Trophoblast cell (in vitro differentiated cells and primary cell): ENCODE measurements at regions not wholly inside any gene's neighbourhood (a gene's known extent, or its start where the extent isn't known, plus 50 kb on each side); places are given as distances from the start of the nearest gene placed in this dataset.

Experiments
- DNase-seq, 2 donors: peaks; one replicate each; pipeline ENCODE4 v3.0.0-alpha.2; 2016
- H2AFZ ChIP-seq: 2 replicates; pipeline ENCODE4 v1.6.1; 2013; ENCODE audit warnings: low read length, moderate library complexity, mild to moderate bottlenecking; ENCODE audit not compliant: insufficient read depth, poor library complexity
- H2AK5ac ChIP-seq: 2 replicates; pipeline ENCODE4 v1.6.1; 2013; ENCODE audit warnings: mild to moderate bottlenecking, low read length
- H2BK120ac ChIP-seq: 2 replicates; pipeline ENCODE4 v1.6.1; 2013; ENCODE audit warnings: low read length, mild to moderate bottlenecking, moderate library complexity; ENCODE audit not compliant: insufficient read depth, poor library complexity
- H2BK12ac ChIP-seq: 2 replicates; pipeline ENCODE4 v1.6.1; 2013; ENCODE audit warnings: mild to moderate bottlenecking, low read length, moderate library complexity
- H2BK5ac ChIP-seq: 2 replicates; pipeline ENCODE4 v1.6.1; 2013; ENCODE audit warnings: low read length, low read depth, moderate library complexity, mild to moderate bottlenecking; ENCODE audit not compliant: poor library complexity
- H3K14ac ChIP-seq: 2 replicates; pipeline ENCODE4 v1.6.1; 2013; ENCODE audit warnings: mild to moderate bottlenecking, low read length
- H3K18ac ChIP-seq: 2 replicates; pipeline ENCODE4 v1.6.1; 2013; ENCODE audit warnings: mild to moderate bottlenecking, low read length
- H3K23ac ChIP-seq: 2 replicates; pipeline ENCODE4 v1.6.1; 2013; ENCODE audit warnings: low read length
- H3K27ac ChIP-seq: 2 replicates; pipeline ENCODE4 v1.5.1; 2013; ENCODE audit warnings: low read depth, mild to moderate bottlenecking, inconsistent platforms, low read length, moderate library complexity
- H3K27me3 ChIP-seq: 2 replicates; pipeline ENCODE4 v1.6.1; 2013; ENCODE audit warnings: inconsistent platforms, mild to moderate bottlenecking, low read length, moderate library complexity; ENCODE audit not compliant: insufficient read depth
- H3K36me3 ChIP-seq, 2 experiments: 1 replicate in 1 of 2; 2 replicates in 1 of 2; pipeline ENCODE4 v1.6.1; 2013; ENCODE audit warnings: low read length in 2 of 2, mild to moderate bottlenecking in 2 of 2, moderate library complexity in 1 of 2; ENCODE audit not compliant: insufficient read depth in 2 of 2, control insufficient read depth in 1 of 2
- H3K4ac ChIP-seq: 2 replicates; pipeline ENCODE4 v1.6.1; 2013; ENCODE audit warnings: low read depth, mild to moderate bottlenecking, low read length, moderate library complexity
- H3K4me1 ChIP-seq, 2 experiments: 1 replicate in 1 of 2; 2 replicates in 1 of 2; pipeline ENCODE4 v1.6.1; 2013; ENCODE audit warnings: low read length in 2 of 2, mild to moderate bottlenecking in 2 of 2, moderate library complexity in 1 of 2; ENCODE audit not compliant: insufficient read depth in 2 of 2, control insufficient read depth in 1 of 2
- H3K4me2 ChIP-seq: 2 replicates; pipeline ENCODE4 v1.6.1; 2013; ENCODE audit warnings: inconsistent platforms, mild to moderate bottlenecking, low read length, moderate library complexity
- H3K4me3 ChIP-seq: 2 replicates; pipeline ENCODE4 v1.5.1; 2013; ENCODE audit warnings: mild to moderate bottlenecking, low read depth, low read length, inconsistent platforms
- H3K79me1 ChIP-seq: one replicate; pipeline ENCODE4 v1.6.1; 2013; ENCODE audit warnings: low read length
- H3K79me2 ChIP-seq: 2 replicates; pipeline ENCODE4 v1.6.1; 2013; ENCODE audit warnings: low read length, mild to moderate bottlenecking; ENCODE audit not compliant: control insufficient read depth, insufficient read depth, poor library complexity
- H3K9ac ChIP-seq: 2 replicates; pipeline ENCODE4 v1.6.1; 2013; ENCODE audit warnings: mild to moderate bottlenecking, low read length
- H3K9me3 ChIP-seq: 2 replicates; pipeline ENCODE4 v1.6.1; 2013; ENCODE audit warnings: low read depth, mild to moderate bottlenecking, control low read depth, inconsistent platforms, low read length; ENCODE audit not compliant: insufficient read depth
- H4K12ac ChIP-seq: 2 replicates; pipeline ENCODE4 v1.6.1; 2013; ENCODE audit warnings: low read depth, mild to moderate bottlenecking, low read length, moderate library complexity
- H4K8ac ChIP-seq: 2 replicates; pipeline ENCODE4 v1.6.1; 2013; ENCODE audit warnings: low read depth, mild to moderate bottlenecking, low read length, moderate library complexity
- H4K91ac ChIP-seq: one replicate; pipeline ENCODE4 v1.6.1; 2013; ENCODE audit warnings: low read depth, mild to moderate bottlenecking, low read length, moderate library complexity
- WGBS: extraction: QIAGEN DNeasy Blood & Tissue Kit; methylation state at CpG from one replicate; pipeline ENCODE4 v1.1.7; 2013; ENCODE audit warnings: missing lambda C conversion rate; ENCODE audit not compliant: insufficient read length, insufficient coverage; ENCODE audit errors: extremely low coverage; 5-methylcytosine and 5-hydroxymethylcytosine counted together

- H3K4me3 ChIP-seq: no peak overlapping the region
Observed at GRCh38 chr15:66875588-66876420, 173.8 kb downstream of the SMAD6 start.

DNA sequence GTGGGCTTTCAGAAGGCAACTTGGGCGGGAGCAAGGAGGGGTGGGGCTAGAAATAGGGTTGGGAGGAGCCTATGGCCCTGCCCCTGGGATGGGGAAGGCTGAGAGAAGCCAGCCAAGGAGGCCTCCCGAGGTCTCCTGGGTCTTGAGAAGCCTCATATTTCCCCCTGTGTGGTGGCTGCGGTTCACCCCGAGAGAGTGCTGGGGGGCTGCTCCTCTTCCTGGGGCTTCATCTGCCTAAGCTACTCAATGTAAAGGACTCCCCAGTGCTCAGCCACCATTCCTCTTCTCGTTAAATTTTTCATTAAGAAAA, 174.3 kb downstream of the SMAD6 start:
- H2AFZ ChIP-seq: no peak overlapping the region
- no peak overlapping the region for H4K8ac ChIP-seq
- peaks cover 0 to 5% of the 10 kb centered on the region in 2 experiments for H3K4me1 ChIP-seq
- no peak overlapping the region for H3K27ac ChIP-seq
- no peak overlapping the region for H2BK120ac ChIP-seq
- H4K12ac ChIP-seq: no peak overlapping the region
- H2BK5ac ChIP-seq: no peak overlapping the region
- H3K18ac ChIP-seq: no peak overlapping the region
- no peak overlapping the region for H3K23ac ChIP-seq
- H2BK12ac ChIP-seq: no peak overlapping the region
- no peak overlapping the region for H3K14ac ChIP-seq
- no peaks in the 10 kb centered on the region for H3K79me1 ChIP-seq
- H3K9me3 ChIP-seq: peaks cover 3% of the 10 kb centered on the region
- no peak overlapping the region for H2AK5ac ChIP-seq
- H3K4me2 ChIP-seq: no peak overlapping the region
- H3K27me3 ChIP-seq: no peaks in the 10 kb centered on the region
- WGBS: no CpG with 5 or more reads among the region's 5 CpGs
- DNase-seq: no peak
- H3K36me3 ChIP-seq: no peaks in the 10 kb centered on the region
- H3K79me2 ChIP-seq: no peaks in the 10 kb centered on the region
- no peak overlapping the region for H3K4ac ChIP-seq
- H4K91ac ChIP-seq: no peak overlapping the region
- H3K4me3 ChIP-seq: no peak overlapping the region
- no peak overlapping the region for H3K9ac ChIP-seq

More at GRCh38 chr15:66875588-66876420, 173.8 kb downstream of the SMAD6 start:
- Histone ChIP-seq H3K23ac (no peak overlapping the region), H3K79me2 (no peaks in the 10 kb centered on the region), H4K91ac (no peak overlapping the region), H3K4me1 (peaks cover 0 to 3% of the 10 kb centered on the region in 2 experiments), H2AFZ (no peak overlapping the region), H4K12ac (no peak overlapping the region), H3K18ac (no peak overlapping the region), H3K27ac (no peak overlapping the region), H3K9ac (no peak overlapping the region), H3K27me3 (no peaks in the 10 kb centered on the region), H3K4me2 (no peak overlapping the region), H3K4ac (no peak overlapping the region), H3K9me3 (peaks cover 3% of the 10 kb centered on the region), H4K8ac (no peak overlapping the region), H2BK5ac (no peak overlapping the region), H3K36me3 (no peaks in the 10 kb centered on the region), H2BK120ac (no peak overlapping the region), H3K14ac (no peak overlapping the region), H2BK12ac (no peak overlapping the region), H2AK5ac (no peak overlapping the region), H3K79me1 (no peaks in the 10 kb centered on the region)
- no CpG with 5 or more reads among the region's 17 CpGs for WGBS
- DNase-seq: no peak

DNA sequence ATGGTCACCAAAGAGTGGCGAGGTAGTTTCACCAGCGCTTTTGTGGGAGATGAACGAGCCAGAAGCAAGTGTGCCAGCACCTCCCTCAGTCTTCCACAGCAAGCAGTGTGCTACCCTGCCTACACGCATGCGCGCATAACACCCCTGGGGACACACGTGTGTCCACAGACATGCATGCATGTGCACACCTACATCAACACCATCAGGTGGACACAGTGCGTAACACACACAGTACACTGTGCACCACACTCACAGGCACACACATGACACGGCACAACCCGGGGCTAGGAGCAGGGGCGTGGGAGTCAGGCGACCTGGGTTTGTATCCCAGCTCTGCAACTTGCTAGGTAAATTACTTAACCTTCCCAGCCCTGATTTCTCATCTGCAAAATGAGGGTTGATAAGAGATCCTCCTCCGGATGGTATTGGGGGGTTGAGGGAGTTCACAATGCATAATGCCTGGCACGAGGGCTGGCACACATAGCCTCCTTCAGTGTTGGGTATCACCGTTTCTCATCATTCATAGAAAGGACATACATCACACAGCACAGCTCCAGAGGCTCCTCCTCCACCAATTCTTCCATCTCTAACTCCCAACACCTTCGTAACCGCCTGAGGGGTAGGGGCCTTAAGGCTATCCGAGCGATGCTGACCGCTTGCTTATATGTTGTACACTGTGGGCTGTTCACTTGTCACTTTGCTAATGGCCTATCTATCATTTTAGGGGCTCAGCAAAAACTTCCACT, 174.9 kb downstream of the SMAD6 start:
- Histone ChIP-seq H3K23ac (no peak overlapping the region), H3K79me1 (peaks cover 1% of the 10 kb centered on the region), H3K27me3 (no peaks in the 10 kb centered on the region), H3K4me2 (no peak overlapping the region), H3K18ac (no peak overlapping the region), H2BK5ac (no peak overlapping the region), H3K9ac (no peak overlapping the region), H3K9me3 (peaks cover 3% of the 10 kb centered on the region), H4K8ac (no peak overlapping the region), H3K4me3 (no peak overlapping the region), H4K91ac (no peak overlapping the region), H3K27ac (no peak overlapping the region), H3K79me2 (no peaks in the 10 kb centered on the region), H4K12ac (no peak overlapping the region), H3K36me3 (no peaks in the 10 kb centered on the region), H3K4ac (no peak overlapping the region), H2AK5ac (no peak overlapping the region), H3K4me1 (peaks cover 2 to 10% of the 10 kb centered on the region in 2 experiments), H2BK12ac (no peak overlapping the region), H2AFZ (no peak overlapping the region), H2BK120ac (no peak overlapping the region), H3K14ac (no peak overlapping the region)
- DNase-seq: no peak
- no CpG with 5 or more reads among the region's 20 CpGs for WGBS

- Histone ChIP-seq H2AK5ac (no peak overlapping the region), H3K27ac (no peak overlapping the region)
- no CpG with 5 or more reads among the region's 9 CpGs for WGBS
Observed at GRCh38 chr15:66877477-66878271, 175.6 kb downstream of the SMAD6 start.

More at GRCh38 chr15:66877477-66878271, 175.6 kb downstream of the SMAD6 start:
- no peak overlapping the region for H3K9ac ChIP-seq
- H3K18ac ChIP-seq: no peak overlapping the region
- no peak overlapping the region for H2AFZ ChIP-seq
- no peak overlapping the region for H3K14ac ChIP-seq
- H4K91ac ChIP-seq: no peak overlapping the region
- no peak overlapping the region for H3K23ac ChIP-seq
- H3K4ac ChIP-seq: no peak overlapping the region
- no peak for DNase-seq
- H3K4me2 ChIP-seq: no peak overlapping the region
- H2BK12ac ChIP-seq: no peak overlapping the region
- no peak overlapping the region for H4K8ac ChIP-seq
- H3K27me3 ChIP-seq: no peaks in the 10 kb centered on the region
- no peak overlapping the region for H3K4me3 ChIP-seq
- H3K79me1 ChIP-seq: peaks cover 9% of the 10 kb centered on the region
- no peak overlapping the region for H2BK120ac ChIP-seq
- H3K9me3 ChIP-seq: peaks cover 3% of the 10 kb centered on the region
- H3K36me3 ChIP-seq: no peaks in the 10 kb centered on the region
- H3K79me2 ChIP-seq: peaks cover 2% of the 10 kb centered on the region
- H4K12ac ChIP-seq: no peak overlapping the region
- H3K4me1 ChIP-seq: peaks cover 9 to 17% of the 10 kb centered on the region in 2 experiments
- H2BK5ac ChIP-seq: no peak overlapping the region
